Activated T-cell treated with anti-CD3 and anti-CD28 coated beads, Interleukin-2, amount 50 U/mL, for 48 hours (primary cell): ENCODE measurements at regions not wholly inside any gene's neighbourhood (a gene's known extent, or its start where the extent isn't known, plus 50 kb on each side); places are given as distances from the start of the nearest gene placed in this dataset.

Experiments used
- DNase-seq, 2 experiments: peaks; one replicate each; pipeline ENCODE4 v3.0.0-alpha.2; 2020

DNA sequence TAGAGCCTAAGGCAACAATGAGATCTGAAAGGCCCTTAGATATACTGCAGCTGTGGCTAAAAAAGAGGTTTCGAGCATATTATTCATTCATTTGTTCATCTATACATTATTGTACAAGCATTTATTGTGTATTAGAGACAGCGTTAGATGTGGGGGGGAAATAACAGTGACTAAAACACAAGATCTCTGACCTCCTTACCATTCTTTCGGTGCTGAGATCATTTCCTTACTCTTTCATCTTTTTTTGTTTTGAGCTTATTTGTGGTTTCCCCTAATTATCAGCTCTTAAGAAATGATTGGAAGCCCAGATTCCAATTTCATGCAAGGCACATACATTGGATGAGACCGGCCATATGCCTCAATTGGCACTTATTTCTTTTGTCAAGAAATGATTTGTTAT is 113.2 kb downstream of the SEC61B start:
- no peak for DNase-seq

DNA sequence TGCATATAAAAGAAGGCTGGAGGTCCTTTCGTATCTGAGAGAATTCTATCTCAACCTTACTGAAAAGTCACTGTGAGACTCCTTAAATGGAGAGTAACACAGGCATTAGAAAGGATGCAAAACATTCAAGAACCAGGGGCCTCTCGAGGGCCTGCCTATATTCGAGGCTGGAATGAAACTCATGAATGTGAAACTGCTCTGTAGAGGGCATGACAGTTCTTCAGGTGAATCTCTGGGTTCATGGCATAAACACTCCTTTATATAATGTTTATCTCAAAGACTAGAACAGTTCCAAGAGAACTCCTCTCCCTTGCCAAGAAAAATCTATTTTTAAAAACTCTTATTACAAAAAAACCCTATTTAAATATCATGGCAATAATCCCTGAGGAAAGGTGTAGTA is 113.9 kb downstream of the SEC61B start:
- DNase-seq = no peak

DNA sequence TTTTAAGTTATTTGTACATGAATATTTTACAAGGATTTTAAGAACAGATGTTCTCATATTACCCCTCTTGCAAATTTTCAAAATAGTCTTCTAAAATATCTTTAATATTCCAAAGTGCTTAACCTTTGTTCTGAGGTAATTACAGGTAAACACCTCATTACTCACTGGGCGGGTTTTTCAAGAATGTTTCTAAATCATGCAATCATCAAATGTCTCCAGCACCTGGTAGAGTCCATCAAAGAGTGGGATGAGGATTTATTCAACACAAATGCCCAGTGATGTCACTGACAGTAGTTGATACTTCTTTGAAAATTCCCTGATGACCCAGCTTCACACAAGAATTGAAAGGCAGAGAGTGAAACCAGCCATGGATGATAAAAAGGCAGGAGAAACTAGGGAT is 114.4 kb downstream of the SEC61B start:
- DNase-seq = no peak

DNA sequence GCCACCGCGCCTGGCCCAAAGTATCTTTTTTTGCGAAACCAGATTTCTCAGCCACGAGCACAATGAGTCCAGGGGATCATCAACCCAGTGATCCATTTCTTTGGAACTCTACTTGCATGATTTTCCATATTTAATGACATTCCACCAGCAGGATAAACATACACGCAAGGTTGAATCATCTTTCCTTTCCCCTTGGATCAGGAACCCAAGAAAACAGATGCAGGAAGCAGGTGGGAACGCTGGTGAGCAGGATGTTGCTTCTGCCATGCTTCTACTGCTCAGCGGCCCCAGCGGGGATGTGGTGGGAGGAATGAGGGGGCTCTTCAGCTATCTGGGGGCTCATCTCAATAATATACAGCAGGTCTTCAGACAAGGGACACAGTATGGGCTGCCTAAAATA is 118.2 kb downstream of the SEC61B start:
- no peak for DNase-seq

DNA sequence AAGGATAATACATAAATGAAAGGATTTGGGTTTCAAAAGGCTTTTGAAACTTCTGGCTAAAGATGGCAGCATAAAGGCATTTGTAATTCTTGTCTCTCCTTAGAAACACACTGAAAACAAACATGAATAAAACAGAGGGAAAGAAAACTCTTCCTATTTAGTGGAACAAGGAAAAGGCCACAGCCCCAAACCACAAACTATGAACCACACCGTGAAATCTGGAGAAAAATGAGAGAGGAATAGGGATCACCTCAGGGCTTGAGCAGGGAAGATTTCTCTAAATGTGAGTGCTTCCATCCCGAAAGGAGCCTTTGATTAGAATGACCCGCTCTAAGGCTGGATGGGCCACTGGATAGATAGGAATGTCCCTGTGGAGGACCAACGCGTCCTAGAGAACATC is 119.6 kb downstream of the SEC61B start:
- DNase-seq = no peak

DNA sequence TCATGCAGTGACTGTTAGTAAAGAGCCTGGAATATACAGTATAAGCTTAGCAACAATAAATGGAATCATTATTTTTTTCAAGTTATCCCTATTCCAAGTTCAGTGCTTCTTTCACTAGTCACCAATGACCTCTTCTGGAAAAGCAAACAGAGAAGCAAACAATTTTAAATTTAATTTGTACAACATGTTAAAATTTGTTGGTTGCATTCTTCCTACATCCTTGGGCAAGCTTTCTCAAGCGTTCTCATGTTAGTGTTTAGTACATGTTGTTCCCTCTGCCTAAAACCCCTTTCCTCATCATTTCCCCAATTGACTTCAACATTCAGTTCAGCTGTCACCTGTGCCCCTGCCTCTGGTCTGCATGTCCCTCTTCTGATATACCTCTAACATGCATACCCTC is 123.4 kb downstream of the SEC61B start:
- DNase-seq = no peak

DNA sequence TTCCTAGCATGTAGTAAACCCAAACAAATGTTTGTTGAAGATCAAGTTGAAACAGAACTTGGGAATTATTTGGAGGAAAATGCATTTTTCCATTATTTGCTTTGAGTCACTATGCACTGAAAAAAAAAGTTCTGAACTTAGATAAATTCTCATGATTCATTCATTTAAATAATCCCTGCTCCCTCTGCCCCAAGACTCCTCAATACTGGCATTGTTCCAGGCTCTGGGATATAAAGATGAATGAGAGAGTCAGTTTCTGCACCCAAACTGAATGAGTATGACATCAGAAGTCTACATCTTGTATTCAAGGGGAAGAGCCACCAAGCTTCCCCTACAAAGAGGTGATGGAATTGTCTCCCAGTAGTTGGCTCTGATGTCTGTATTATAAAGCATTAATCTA is 123.9 kb downstream of the SEC61B start:
- no peak for DNase-seq

DNA sequence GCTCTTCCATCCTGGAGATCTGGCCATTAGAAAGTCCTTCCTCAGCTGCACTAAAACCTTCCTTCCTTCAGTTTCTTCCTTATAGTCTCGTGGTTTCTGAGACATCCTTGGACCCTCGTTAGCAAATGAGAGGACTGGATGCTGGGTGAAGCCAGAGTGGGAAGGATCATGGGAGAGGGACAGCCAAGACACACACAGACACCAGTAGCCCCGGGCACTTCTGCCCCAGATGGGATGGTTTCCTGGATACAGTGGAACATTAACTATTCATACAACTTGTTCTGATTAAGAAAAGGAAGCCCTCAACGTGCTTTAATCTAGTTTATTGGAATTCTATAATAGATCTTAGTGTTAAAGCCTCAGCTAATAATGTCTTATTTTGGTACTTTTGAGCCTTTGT is 125.5 kb downstream of the SEC61B start:
- no peak for DNase-seq

DNA sequence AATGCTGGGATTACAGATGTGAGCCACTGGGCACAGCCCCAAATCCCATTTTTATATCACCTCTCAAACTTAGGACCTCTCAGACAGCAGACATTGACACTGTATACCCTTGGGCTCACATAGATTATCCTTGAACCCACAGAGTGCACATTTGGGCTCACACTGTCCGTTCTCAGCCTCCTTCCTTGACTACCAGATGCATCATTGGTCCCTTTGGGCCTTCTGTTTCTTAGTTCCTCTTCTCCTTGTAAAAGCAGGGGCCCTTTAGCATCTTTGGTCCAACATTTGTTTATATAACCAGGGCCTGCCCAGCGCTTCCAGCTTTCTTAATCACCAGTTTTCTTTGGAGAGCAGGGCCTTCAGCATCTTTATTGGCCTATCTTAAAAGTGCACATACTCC is 126.2 kb downstream of the SEC61B start:
- no peak for DNase-seq

DNA sequence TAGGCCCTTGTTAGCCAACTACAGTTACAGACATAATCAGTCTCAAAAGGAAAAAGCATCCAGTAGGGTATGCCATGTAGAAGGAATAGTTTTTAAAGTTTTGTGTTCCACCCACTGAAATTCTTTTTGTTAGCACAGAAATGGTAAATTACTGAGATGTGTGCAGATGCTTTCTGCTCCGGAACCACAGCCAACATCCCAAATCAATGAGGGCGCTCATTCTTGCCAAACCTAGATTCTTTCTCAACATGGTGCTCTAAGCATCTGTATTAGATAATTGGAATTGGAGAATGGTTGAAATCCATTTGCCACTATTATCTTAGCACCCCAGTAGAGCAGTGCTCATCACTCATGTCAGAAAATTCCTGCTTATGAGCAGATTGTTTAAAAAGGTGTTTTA is 127.8 kb downstream of the SEC61B start:
- DNase-seq = no peak

DNA sequence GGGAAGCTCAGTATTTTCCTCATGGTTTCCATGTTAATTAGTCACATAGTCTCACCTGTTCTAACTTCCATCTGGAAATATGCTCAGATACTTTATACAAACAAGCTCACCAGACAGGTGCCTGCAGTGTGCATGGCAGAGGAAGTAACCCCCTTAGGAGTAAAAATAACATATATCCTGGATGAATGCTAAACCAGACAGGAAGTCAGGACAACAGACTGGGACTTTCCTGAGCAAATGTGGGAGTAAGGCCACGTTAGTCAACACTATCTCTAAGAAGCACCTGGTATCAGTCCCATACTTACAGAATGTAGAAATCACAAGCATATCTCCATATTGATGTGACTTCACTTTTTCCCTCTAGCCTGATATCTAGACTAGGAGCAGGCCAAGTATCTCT is 128.4 kb downstream of the SEC61B start:
- DNase-seq = no peak

DNA sequence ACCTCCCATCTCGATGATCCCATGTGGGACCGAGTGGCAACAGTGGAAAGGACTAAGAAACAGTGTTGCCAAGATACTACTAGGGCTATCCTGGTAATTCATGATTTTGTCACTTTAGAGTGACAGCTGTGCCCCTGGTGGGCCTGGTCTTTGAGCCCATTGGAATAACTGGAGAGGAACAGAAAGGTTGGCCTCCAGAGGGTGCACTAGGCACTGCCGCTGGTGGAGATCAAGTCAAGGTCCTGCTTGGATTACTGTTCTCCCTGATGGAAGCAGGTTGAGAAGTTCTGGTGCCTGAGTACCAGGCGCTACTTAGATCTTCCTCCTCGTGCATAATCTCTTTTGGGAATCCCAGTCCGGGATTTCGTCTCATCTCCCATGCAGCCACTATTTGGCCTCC is 129.6 kb downstream of the SEC61B start:
- DNase-seq = no peak

DNA sequence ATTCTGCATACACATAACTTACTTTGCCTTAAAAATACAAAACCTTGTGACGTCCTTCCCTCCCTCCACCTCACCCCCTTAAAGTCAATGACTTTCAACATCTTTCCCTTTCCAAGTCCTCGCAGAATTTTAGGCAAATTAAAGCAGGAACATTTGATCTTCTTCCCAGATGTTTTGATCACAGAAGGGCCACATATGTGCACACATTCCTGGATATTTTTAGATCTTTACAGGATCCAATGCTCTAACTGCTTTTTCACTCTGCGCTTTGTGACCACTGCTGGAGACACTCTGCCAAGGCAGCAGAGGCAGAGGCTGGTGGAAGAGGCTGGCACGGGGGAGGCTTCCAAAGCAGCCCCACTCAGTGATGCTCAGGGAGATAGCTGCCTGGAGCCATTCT is 130.7 kb downstream of the SEC61B start:
- DNase-seq = no peak

DNA sequence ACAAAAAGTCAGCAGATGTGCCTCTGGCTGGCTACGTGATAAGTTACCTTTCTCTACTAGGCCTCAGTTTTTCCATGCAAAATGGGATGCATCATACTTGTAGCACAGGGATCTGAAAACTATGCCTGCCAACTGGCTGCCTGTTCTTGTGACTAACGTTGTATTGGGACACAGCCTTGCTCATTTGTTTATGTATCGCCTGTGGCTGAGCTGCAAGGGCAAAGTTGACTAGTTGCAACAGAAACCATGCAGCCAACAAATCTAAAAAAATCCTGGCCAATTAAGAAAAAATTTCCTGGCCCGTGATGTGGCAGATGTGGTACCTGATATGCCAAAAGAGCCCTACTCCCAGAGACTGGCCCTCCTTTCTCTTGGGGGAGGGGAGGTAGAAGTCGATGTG is 131.3 kb downstream of the SEC61B start:
- no peak for DNase-seq

DNA sequence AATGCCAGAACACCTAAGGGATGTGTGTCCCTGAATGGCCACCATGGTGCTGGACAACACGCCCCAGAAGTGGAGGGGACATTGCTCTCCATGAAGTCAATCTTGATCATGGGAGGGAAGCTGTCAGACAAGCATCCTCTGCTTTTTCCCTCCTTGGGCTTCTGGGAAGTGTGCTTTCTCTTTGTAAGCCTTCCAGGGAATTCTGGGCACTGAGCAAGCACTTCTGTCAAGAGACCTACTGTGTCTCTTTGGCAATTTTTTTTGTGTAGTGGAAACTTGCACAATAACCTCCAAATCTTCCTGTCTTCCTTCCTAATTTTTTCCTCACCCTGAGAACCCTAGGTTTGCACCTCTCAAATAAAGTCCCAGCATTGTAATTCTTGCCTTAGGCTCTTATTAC is 132.0 kb downstream of the SEC61B start:
- no peak for DNase-seq

DNA sequence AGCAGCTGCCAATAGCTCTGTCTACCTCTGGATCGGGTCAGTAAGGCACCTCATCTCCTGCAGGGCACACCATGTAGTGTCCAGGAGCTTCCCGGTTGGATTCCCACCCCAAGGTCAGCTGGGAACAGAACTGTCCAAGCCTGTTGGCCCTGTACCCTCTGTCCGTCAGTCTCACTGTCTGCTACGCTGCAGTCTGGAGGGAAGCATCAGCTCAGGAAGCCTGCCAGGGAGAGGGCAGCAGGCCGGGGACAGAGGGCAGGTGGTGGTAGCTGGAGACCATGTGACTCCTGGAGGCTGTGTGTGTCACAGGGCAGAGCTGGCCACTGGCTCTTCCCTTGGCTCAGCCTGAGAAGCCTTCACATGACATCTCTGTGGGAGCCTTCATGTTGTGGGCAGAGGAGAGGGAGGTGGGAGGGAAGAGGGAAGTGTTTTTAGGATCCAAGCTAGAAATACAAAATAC is 134.5 kb downstream of the SEC61B start:
- no peak for DNase-seq

DNA sequence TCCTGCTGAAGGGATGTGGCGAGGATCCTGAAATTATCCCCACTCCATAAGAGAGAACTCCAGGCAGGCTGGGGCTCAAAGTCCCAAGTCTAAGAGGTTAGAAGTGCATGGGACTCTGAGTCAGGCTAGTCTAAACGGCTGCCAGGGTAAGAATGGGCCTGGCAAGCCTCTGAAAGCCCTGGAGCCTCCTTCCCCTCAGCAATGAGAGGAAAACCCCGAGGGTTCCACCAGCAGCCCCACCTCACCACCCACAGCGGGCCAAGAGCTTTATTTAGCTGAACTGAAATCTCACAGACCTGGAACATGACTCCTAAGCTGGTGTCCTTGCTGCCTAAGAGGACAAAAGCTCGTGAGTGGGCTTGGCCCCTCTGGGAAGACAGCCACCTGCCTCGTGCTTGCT is 135.5 kb downstream of the SEC61B start:
- no peak for DNase-seq

DNA sequence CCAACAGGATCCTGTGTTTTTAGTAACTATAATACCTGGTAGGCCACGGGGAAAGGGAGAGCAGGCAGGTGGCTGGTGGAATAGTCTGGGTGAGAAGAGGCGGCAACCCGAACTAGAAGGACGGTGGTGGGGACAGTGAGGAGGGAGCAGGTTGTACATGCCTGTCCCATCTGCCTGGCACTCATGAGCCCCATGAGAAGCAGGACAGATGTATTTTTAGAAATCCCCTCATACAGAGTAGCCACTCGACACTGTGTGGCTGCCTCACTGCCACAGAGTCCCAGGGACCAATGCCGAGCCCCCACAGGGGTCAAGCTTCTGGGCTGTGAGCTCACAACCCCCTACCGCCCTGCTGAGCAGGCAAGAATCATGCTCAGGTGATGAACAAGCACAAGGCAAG is 136.6 kb downstream of the SEC61B start:
- DNase-seq = no peak

DNA sequence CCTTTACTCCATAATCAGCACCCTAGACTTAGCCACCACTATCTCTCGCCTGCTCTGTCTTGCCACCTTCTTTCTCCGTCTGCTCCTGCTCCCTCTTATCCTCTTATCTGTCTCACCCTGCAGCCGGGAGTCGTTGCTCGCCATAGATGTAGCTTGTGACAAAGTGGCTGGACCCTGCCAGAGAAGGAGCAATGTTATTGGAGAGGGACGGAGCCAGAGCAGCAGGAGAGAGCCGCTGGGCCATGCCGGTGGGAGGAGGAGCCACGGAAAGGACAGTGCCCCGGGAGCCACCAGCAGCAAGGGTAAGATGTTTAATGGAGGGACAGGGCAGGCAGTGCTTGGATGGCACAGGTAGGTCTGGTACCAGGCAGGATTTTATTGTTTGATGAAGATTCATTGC is 137.3 kb downstream of the SEC61B start:
- DNase-seq = no peak

DNA sequence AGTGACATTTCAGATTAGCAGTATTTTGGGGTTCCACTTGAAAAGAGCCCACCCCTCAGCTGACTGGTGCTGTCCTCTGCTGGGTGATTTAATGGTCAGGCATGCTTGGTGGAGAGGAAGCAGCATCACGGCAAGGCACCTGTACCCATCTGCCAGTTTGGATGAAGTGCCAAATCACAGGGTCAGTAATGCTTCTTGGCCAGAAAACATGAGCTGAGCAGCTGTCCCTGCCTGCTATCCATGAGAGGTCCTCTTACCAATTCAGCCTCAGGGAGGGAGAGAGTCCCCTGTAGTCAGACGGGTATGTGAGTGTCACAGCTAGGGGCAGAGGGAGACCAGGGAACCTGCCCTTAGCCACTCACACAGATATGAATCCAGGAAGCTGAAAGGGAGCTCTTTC is 137.9 kb downstream of the SEC61B start:
- no peak for DNase-seq

DNA sequence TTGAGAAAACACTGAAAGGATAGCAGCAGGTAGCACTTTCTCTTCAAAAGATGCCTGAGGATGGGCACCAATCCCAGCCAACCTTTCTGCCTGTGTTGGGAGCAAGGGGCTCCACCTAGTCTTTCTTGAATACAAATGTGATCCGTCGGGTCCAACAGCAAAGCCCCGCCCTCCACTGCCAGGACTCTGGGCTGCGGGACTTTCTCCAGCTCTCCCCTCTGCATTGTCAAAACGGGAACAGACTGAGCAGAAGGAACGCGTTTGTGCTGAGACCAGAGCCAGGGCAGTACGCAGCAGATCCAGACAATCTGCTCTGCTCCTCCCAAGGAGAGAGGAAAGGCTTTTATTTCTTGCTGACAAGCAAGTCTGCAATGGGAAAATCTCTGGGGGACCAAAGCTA is 139.7 kb downstream of the SEC61B start:
- no peak for DNase-seq

DNA sequence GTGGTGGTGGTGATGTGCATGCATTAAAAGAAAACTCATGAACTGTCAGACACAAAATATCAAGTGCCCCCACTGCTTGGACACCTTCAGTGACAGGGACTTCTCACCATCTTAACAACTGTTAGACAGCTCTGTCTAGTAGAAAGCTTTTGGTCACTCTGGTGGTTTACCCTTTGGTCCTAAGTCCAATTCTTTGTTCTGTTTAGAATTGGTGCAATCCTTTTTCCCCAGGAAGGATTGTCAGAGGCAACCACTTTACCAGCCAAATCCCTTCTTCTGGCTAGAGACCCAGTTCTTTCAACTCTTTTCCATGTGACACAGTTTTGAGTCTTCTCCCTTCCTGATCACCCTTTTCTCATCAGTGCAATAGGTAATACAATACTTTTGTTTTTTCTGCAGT is 140.2 kb downstream of the SEC61B start:
- no peak for DNase-seq

DNA sequence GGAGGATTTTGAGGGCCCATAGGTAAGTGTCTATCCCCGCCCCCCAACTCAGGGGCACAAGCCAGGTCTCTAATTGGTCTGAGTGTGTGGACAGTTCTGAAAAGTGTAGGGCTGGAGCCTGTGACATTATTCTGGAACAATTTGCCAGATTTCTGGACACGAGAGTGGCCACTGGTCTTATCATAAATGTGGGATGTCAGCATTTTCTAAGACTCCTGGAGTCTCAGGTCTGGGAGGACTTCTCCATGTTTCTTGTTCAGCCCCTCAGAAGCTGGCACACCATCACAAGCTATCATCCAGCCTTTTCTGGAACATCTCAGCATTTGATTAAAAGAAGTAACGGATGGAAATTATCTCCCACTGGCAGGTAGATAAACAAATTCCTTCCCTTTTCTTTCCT is 141.4 kb downstream of the SEC61B start:
- DNase-seq = no peak

DNA sequence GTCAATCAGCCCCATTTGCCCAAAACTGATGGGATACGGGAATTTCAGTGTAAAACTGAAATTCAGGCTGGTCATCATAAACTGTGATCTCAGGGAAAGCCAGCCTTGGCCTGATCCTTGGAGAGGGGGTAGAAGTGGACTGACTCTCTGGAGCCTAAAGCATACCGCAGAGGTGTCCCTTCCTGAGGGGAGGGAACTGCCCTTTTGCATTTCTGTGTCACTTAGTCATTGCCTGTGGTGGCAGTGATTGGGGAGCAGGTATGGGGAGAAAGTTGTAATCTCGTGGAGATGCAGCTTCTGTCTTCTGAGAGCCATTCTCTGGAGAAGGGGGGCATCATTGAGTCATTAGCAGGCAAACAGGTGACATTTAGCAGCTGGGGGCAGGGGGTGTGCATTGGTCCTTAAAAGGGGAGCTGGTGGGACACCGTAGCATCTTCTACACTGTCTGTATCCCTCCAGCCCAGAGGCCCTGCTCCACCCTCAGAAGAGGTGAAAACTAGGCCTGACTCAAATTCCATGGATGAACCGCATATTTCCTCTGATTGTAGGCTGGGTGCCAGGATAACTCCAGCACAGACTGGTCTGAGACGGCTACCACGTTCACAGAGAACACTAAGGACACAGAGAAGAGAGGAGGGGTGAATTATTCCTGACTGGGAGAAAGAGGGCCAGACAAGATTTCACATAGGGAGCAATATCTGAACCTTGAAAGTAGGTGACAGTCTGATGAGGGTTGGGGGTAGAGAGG is 143.3 kb downstream of the SEC61B start:
- no peak for DNase-seq

DNA sequence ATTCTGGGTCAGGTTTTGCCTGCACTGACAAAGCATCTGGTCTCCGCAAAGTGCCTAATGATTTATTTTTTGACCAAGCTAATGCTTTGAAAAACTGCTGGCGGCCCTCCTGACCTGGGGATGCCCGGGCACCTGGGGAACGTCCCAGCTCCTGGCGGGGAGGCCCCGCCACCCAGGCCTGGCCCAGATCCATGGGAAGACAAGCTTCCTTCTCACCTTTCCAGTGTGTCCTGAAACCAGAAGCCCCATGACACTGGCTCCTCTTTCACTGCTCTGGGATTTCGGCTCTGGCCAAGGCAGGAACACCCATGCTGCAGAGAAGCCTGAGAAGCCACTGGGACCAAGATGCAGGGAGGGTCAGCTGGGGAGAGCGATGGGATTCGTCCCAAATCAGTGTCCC is 144.1 kb downstream of the SEC61B start:
- no peak for DNase-seq

DNA sequence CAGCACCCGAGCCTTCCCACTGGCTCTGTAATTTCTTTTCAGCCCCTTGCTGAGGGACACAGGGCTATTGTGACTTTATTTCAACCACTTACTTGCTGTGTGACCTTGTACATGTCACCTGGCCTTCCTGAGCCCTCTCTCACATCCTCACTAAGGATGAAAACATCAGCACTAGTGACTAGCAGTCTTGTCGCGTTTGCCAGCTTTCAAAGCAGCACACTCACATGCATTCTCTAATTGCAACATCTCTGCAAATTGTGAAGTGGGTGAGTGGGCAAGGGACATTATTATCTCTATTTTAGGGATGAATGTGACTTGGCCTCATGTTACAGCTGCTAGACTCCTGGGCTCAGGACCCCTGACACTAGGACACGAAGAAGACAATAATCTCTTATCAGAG is 144.5 kb downstream of the SEC61B start:
- DNase-seq = no peak
